ENCODE measurements at regions not wholly inside any gene's neighbourhood (a gene's known extent, or its start where the extent isn't known, plus 50 kb on each side); places are given as distances from the start of the nearest gene placed in this dataset.

DNA sequence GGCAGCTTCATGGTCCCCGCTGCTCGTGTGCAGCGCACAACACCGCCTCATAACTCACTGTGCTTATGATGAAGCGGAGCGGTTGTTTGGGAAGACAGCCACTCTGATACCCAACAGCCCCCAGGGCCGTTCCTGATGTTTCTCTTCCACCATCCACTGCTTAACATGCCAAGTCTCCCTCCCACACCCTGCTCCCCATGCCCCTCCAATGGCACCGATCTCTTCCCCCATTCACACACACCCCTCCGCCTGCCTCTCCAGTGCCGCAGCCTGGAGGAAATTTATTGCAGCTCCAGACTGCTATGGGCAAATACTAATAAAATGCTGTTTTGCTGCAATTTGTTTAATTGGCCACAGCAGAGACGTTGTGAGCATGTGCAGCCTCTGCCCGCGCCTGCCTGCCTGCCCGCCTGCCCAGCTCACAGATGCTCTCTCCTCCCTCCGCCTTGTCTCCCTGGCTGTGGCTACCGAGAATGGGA, 80.3 kb upstream of the LHX1 start:
- TF ChIP-seq, protein P1, sequence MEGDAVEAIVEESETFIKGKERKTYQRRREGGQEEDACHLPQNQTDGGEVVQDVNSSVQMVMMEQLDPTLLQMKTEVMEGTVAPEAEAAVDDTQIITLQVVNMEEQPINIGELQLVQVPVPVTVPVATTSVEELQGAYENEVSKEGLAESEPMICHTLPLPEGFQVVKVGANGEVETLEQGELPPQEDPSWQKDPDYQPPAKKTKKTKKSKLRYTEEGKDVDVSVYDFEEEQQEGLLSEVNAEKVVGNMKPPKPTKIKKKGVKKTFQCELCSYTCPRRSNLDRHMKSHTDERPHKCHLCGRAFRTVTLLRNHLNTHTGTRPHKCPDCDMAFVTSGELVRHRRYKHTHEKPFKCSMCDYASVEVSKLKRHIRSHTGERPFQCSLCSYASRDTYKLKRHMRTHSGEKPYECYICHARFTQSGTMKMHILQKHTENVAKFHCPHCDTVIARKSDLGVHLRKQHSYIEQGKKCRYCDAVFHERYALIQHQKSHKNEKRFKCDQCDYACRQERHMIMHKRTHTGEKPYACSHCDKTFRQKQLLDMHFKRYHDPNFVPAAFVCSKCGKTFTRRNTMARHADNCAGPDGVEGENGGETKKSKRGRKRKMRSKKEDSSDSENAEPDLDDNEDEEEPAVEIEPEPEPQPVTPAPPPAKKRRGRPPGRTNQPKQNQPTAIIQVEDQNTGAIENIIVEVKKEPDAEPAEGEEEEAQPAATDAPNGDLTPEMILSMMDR (IDR thresholded peaks at IDR 0.05; ENCODE audit: unreplicated experiment), result no peak
- Mint-ChIP-seq H3K4me1 (peaks cover 6% of the 10 kb centered on the region), H3K4me3 (no peak overlapping the region), H3K27me3 (ENCODE audit: low read depth) (no peaks in the 10 kb centered on the region), H3K36me3 (no peaks in the 10 kb centered on the region), H3K9me3 (no peaks in the 10 kb centered on the region), H3K27ac (no peak overlapping the region)
- DNase-seq (ENCODE audit: low spot score in 2 of 2, unreplicated experiment in 2 of 2), result no peak

DNA sequence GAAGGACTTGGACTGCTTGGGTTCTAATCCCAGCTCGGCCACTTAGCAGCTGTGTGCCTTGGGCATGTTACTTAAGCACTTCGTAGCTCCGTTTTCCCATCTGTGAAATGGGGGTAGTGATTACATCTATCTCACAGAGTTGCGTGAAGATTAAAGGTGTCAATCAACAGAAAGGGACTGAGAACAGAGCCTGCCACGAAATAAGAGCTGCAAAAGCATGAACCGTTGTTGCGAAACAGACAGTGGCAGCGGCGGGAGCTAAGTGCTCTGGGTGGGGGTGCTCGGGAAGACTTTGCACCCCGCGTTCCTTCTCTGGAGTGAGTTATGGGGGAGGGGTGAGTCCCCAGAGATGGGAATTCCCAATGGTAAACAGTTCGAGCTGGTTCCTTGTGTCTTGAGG, 79.6 kb upstream of the LHX1 start:
- Mint-ChIP-seq H3K36me3 (no peaks in the 10 kb centered on the region), H3K4me3 (no peak overlapping the region), H3K27me3 (ENCODE audit: low read depth) (no peaks in the 10 kb centered on the region), H3K27ac (no peak overlapping the region), H3K9me3 (no peaks in the 10 kb centered on the region), H3K4me1 (peaks cover 6% of the 10 kb centered on the region)
- DNase-seq (ENCODE audit: low spot score in 2 of 2, unreplicated experiment in 2 of 2), result no peak
- TF ChIP-seq, protein P1 (IDR thresholded peaks at IDR 0.05; ENCODE audit: unreplicated experiment), result no peak

DNA sequence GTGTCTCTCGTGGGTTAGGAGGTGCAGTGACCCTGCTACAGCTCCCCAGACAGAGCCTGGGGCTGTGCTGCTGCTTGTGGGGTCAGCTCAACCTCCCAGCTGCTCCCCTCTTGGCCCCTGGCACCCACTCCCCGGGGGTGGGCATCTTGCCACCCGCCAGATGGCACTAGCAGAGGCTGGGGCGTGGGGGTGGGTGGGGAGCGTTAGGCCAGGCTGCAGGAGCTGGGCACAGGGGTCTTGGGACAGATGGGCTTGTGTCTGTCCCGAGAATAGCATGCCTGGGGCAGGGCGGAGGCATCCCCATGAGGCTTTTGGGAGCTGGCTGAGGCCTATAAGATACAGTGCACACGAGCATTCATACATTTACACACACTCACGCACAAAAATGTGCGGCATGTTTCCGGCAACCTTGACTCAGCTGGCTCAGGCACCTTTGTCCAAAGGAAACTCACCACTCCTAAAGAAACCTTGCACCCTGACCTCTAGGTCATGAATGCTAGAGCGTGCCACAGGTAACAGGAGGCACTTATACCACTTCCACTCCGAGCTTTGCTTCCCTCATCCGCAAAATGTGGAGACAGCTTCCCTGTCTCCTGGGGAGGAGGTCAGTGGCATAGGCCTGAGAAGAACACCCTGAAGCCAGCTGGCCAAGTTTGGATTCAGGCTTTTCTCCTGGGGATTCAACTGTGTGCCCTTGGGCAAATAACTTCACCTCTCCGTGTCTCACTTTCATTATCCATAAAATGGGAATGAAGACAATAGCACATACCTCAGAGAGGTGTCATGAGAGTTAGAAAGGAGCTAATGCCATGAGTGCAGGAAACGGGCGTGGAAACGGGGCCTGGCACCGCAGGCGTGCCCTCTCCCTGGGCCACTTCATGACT, 78.9 kb upstream of the LHX1 start:
- Mint-ChIP-seq H3K9me3 (no peaks in the 10 kb centered on the region), H3K4me3 (no peak overlapping the region), H3K4me1 (peaks cover 6% of the 10 kb centered on the region), H3K36me3 (no peaks in the 10 kb centered on the region), H3K27ac (no peak overlapping the region), H3K27me3 (ENCODE audit: low read depth) (no peaks in the 10 kb centered on the region)
- TF ChIP-seq, protein P1 (IDR thresholded peaks at IDR 0.05; ENCODE audit: unreplicated experiment), result no peak
- DNase-seq (ENCODE audit: low spot score in 2 of 2, unreplicated experiment in 2 of 2), result no peak

DNA sequence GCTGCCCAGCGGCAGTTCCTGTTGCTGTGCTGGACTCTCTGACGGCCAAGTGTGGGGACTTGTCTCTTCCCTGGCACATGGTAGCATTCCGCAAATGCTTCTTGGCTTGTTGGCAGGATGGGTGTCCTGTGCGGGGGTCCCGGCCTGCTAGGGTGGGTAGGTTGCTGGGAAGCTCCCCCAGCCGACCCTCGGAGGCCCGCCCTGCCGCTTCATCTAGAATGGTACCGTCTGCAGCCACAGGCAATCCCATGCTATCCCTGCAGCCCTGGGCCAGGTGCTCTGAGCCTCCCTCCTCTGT, 78.3 kb upstream of the LHX1 start:
- no peaks in the 10 kb centered on the region for H3K27me3 Mint-ChIP-seq (ENCODE audit: low read depth)

DNA sequence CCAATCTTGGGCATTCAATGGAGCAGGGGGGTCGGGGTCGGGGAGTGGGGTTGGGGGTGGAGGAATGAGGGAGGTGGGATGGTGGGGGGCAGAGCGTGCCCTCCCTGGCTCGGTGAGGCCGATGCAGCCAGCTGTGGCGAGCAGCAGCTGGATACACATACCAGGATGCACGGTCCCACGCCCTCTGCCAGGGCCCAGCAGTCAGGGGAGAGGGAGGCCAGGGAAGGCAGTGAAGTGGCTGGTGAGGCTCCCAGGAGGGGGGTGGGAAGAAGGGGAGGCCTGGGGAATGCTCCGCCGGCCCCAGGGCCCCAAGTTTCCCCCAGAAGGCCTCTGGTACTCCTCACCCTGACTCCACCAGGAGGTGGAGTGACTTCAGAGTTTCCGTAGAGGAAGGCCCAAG, 77.6 kb upstream of the LHX1 start:
- H3K9me3 Mint-ChIP-seq, result no peaks in the 10 kb centered on the region
- H3K36me3 Mint-ChIP-seq, result no peaks in the 10 kb centered on the region
- no peak for DNase-seq (ENCODE audit: low spot score in 2 of 2, unreplicated experiment in 2 of 2)

More for the DNA sequence above, 78.3 kb upstream of the LHX1 start:
- H3K4me1 Mint-ChIP-seq, result peaks cover 6% of the 10 kb centered on the region
- DNase-seq (ENCODE audit: low spot score in 2 of 2, unreplicated experiment in 2 of 2), result no peak
- no peak overlapping the region for H3K27ac Mint-ChIP-seq
- H3K9me3 Mint-ChIP-seq, result no peaks in the 10 kb centered on the region
- H3K4me3 Mint-ChIP-seq, result no peak overlapping the region
- no peaks in the 10 kb centered on the region for H3K36me3 Mint-ChIP-seq
- TF ChIP-seq, protein P1 (IDR thresholded peaks at IDR 0.05; ENCODE audit: unreplicated experiment), result no peak

More for the DNA sequence above, 77.6 kb upstream of the LHX1 start:
- TF ChIP-seq, protein P1 (IDR thresholded peaks at IDR 0.05; ENCODE audit: unreplicated experiment), result no peak
- H3K4me1 Mint-ChIP-seq, result peaks cover 6% of the 10 kb centered on the region
- no peaks in the 10 kb centered on the region for H3K27me3 Mint-ChIP-seq (ENCODE audit: low read depth)
- no peak overlapping the region for H3K4me3 Mint-ChIP-seq
- no peak overlapping the region for H3K27ac Mint-ChIP-seq

Measured in mesothelial cell of epicardium (in vitro differentiated cells).